Osteoblast (primary cell): ENCODE measurements at regions not wholly inside any gene's neighbourhood (a gene's known extent, or its start where the extent isn't known, plus 50 kb on each side); places are given as distances from the start of the nearest gene placed in this dataset.

Experiments used
- DNase-seq: peaks from one replicate; pipeline ENCODE4 v3.0.0; 2011; ENCODE audit warnings: low spot score, mixed read lengths; ENCODE audit not compliant: insufficient read length; ENCODE audit errors: missing footprints
- H2AFZ ChIP-seq: 2 replicates; pipeline ENCODE4 v1.6.0; 2011; ENCODE audit warnings: mild to moderate bottlenecking, low read length
- H3K27ac ChIP-seq: 2 replicates; pipeline ENCODE4 v1.5.1; 2011; ENCODE audit warnings: mild to moderate bottlenecking, low read depth, low read length, moderate library complexity
- H3K27me3 ChIP-seq: 2 replicates; pipeline ENCODE4 v1.6.0; 2012; ENCODE audit warnings: mild to moderate bottlenecking, control low read depth, inconsistent platforms, low read length, moderate library complexity; ENCODE audit not compliant: insufficient read depth
- H3K36me3 ChIP-seq: 2 replicates; pipeline ENCODE4 v1.5.1; 2011; ENCODE audit warnings: mild to moderate bottlenecking, low read length, control low read depth, moderate library complexity; ENCODE audit not compliant: insufficient read depth
- H3K4me1 ChIP-seq: 2 replicates; pipeline ENCODE4 v1.5.1; 2011; ENCODE audit warnings: mild to moderate bottlenecking, low read length, control low read depth, moderate library complexity; ENCODE audit not compliant: insufficient read depth
- H3K4me2 ChIP-seq: 2 replicates; pipeline ENCODE4 v1.6.0; 2011; ENCODE audit warnings: mild to moderate bottlenecking, low read length; ENCODE audit not compliant: insufficient read depth
- H3K4me3 ChIP-seq: fragments of 200-600 bp; sonication (generic); 3 replicates; pipeline ENCODE4 v1.5.1; 2012; ENCODE audit warnings: mild to moderate bottlenecking, low read length, inconsistent platforms; ENCODE audit not compliant: insufficient read depth
- H3K79me2 ChIP-seq: 2 replicates; pipeline ENCODE4 v1.6.0; 2012; ENCODE audit warnings: mild to moderate bottlenecking, low read length, control low read depth, inconsistent platforms; ENCODE audit not compliant: insufficient read depth
- H3K9me3 ChIP-seq: 2 replicates; pipeline ENCODE4 v1.5.1; 2011; ENCODE audit warnings: low read depth, low read length, control low read depth
- H4K20me1 ChIP-seq: 2 replicates; pipeline ENCODE4 v1.6.0; 2012; ENCODE audit warnings: mild to moderate bottlenecking, low read length, control low read depth; ENCODE audit not compliant: insufficient read depth
- CTCF ChIP-seq: IDR thresholded peaks from 2 replicates; pipeline ENCODE4 v1.5.1; 2011; ENCODE audit warnings: mild to moderate bottlenecking, low read depth, low read length, moderate library complexity; ENCODE audit errors: extremely low read depth

- Histone ChIP-seq H3K79me2 (no peaks in the 10 kb centered on the region), H3K9me3 (no peaks in the 10 kb centered on the region), H3K36me3 (no peaks in the 10 kb centered on the region), H4K20me1 (no peaks in the 10 kb centered on the region), H2AFZ (no peak overlapping the region), H3K27ac (no peak overlapping the region), H3K27me3 (no peaks in the 10 kb centered on the region), H3K4me2 (no peak overlapping the region), H3K4me3 (no peak overlapping the region), H3K4me1 (no peaks in the 10 kb centered on the region)
- no peak for TF ChIP-seq CTCF
- DNase-seq = no peak
Observed at GRCh38 chr2:167491788-167492187, 603.5 kb downstream of the XIRP2 start.

DNA sequence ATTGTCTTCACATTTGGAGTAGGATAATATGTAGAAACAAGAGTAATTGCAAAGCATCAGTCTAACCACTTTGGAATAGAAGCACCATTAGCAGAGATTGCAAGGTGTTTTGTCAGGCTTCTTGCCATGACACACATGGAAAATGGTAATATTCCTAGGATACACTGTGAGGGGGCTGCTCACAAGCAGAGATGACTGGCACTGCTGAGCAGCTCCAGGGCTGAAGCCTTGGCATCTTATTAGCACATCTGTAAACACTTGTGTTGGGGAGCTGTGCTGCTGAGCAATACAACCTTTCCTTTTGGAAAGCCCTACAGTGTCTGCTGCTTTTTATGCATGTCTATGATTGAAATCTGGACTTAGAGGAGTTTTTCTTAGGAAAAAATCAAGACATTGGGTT lies 602.2 kb downstream of the XIRP2 start:
- no peaks in the 10 kb centered on the region for H4K20me1 ChIP-seq
- H3K36me3 ChIP-seq = no peaks in the 10 kb centered on the region
- no peak for TF ChIP-seq CTCF
- no peaks in the 10 kb centered on the region for H3K4me1 ChIP-seq
- no peak overlapping the region for H3K27ac ChIP-seq
- no peaks in the 10 kb centered on the region for H3K9me3 ChIP-seq
- DNase-seq = no peak
- H3K4me3 ChIP-seq = no peak overlapping the region
- no peak overlapping the region for H2AFZ ChIP-seq
- H3K27me3 ChIP-seq = no peaks in the 10 kb centered on the region
- H3K4me2 ChIP-seq = no peak overlapping the region
- no peaks in the 10 kb centered on the region for H3K79me2 ChIP-seq

DNA sequence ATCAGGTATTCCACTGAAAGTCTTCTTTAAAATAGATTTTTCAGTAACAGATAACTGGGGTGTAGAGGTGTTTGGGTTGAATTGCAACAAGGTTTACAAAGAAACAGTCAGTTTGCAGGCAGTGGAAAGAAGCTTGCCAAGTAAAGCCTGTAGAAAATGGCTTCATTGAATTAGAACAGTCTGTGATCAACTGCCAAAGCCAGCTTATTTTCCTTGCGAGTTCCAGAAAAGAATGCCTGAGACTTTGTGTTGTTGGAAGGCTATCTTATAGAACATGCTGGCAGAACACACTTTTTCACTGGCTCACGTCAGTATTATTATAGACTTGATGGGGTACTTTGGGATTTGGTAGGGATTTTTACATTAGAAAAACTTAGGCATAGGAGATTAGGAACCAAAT lies 601.0 kb downstream of the XIRP2 start:
- no peak for TF ChIP-seq CTCF
- H4K20me1 ChIP-seq = no peaks in the 10 kb centered on the region
- H3K79me2 ChIP-seq = no peaks in the 10 kb centered on the region
- no peaks in the 10 kb centered on the region for H3K36me3 ChIP-seq
- H3K27ac ChIP-seq = no peak overlapping the region
- H3K4me3 ChIP-seq = no peak overlapping the region
- H3K9me3 ChIP-seq = no peaks in the 10 kb centered on the region
- no peak overlapping the region for H2AFZ ChIP-seq
- H3K27me3 ChIP-seq = no peaks in the 10 kb centered on the region
- no peak overlapping the region for H3K4me2 ChIP-seq
- no peaks in the 10 kb centered on the region for H3K4me1 ChIP-seq
- DNase-seq = no peak

GRCh38 chr2:167487728-167488127 lies 599.4 kb downstream of the XIRP2 start:
- Histone ChIP-seq H3K36me3 (no peaks in the 10 kb centered on the region), H2AFZ (no peak overlapping the region)
- DNase-seq = no peak

More at GRCh38 chr2:167487728-167488127, 599.4 kb downstream of the XIRP2 start:
- Histone ChIP-seq H3K4me3 (no peak overlapping the region), H3K4me2 (no peak overlapping the region), H3K9me3 (no peaks in the 10 kb centered on the region), H4K20me1 (no peaks in the 10 kb centered on the region), H3K27me3 (no peaks in the 10 kb centered on the region), H3K4me1 (no peaks in the 10 kb centered on the region), H3K79me2 (no peaks in the 10 kb centered on the region), H3K27ac (no peak overlapping the region)
- no peak for TF ChIP-seq CTCF
